ENCODE measurements at regions not wholly inside any gene's neighbourhood (a gene's known extent, or its start where the extent isn't known, plus 50 kb on each side); places are given as distances from the start of the nearest gene placed in this dataset.

- TF ChIP-seq, protein P1, sequence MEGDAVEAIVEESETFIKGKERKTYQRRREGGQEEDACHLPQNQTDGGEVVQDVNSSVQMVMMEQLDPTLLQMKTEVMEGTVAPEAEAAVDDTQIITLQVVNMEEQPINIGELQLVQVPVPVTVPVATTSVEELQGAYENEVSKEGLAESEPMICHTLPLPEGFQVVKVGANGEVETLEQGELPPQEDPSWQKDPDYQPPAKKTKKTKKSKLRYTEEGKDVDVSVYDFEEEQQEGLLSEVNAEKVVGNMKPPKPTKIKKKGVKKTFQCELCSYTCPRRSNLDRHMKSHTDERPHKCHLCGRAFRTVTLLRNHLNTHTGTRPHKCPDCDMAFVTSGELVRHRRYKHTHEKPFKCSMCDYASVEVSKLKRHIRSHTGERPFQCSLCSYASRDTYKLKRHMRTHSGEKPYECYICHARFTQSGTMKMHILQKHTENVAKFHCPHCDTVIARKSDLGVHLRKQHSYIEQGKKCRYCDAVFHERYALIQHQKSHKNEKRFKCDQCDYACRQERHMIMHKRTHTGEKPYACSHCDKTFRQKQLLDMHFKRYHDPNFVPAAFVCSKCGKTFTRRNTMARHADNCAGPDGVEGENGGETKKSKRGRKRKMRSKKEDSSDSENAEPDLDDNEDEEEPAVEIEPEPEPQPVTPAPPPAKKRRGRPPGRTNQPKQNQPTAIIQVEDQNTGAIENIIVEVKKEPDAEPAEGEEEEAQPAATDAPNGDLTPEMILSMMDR (IDR thresholded peaks at IDR 0.05; ENCODE audit: low read depth, low read length) = no peak
- no peak for TF ChIP-seq EZH2phosphoT487 (IDR thresholded peaks at IDR 0.05; ENCODE audit: low read depth)
Observed at GRCh38 chr17:5951912-5952311, 118.3 kb upstream of the WSCD1 start.
